Left lung (tissue), 4 donors: ENCODE measurements at regions not wholly inside any gene's neighbourhood (a gene's known extent, or its start where the extent isn't known, plus 50 kb on each side); places are given as distances from the start of the nearest gene placed in this dataset.
"Not testable (repeated sequence)": the region's sequence is repeated elsewhere in the genome, so short reads cannot be mapped to it uniquely, and the experiment has no call there.

ENCODE experiments used
- ATAC-seq: fragments of 200-7000 bp; cut with Tn5 transposase; one replicate; pipeline ENCODE4 v1.9.1; 2020; ENCODE audit warnings: moderate library complexity
- DNase-seq, 4 donors: peaks; one replicate each; pipeline ENCODE4 v3.0.0-alpha.2; 2013 to 2020
- H3K27ac ChIP-seq, 2 donors: fragments of 200-600 bp; sonication (generic) in 1 of 2; one replicate each; pipeline versions ENCODE4 v1.5.0 to v1.8.0; 2020 to 2021
- H3K27me3 ChIP-seq, 2 donors: fragments of 200-600 bp; sonication (generic) in 1 of 2; one replicate each; pipeline versions ENCODE4 v1.5.0 to v1.8.0; 2020 to 2021
- H3K36me3 ChIP-seq, 2 donors: fragments of 200-600 bp; sonication (generic) in 1 of 2; one replicate each; pipeline versions ENCODE4 v1.5.0 to v1.8.0; 2020 to 2021
- H3K4me1 ChIP-seq, 2 donors: fragments of 200-600 bp; one replicate each; pipeline ENCODE4 v1.8.0; 2021
- H3K4me3 ChIP-seq, 2 donors: fragments of 200-600 bp; sonication (generic) in 1 of 2; one replicate each; pipeline versions ENCODE4 v1.5.0 to v1.8.0; 2020 to 2021; ENCODE audit warnings: mild to moderate bottlenecking in 1 of 2
- H3K9me3 ChIP-seq, 2 donors: fragments of 200-600 bp; sonication (generic) in 1 of 2; one replicate each; pipeline versions ENCODE4 v1.5.0 to v1.8.0; 2020 to 2021
- intact Hi-C, 2 donors: fragments of 100-400 bp; cut with DNase I; formaldehyde crosslinking; loops; one replicate each; pipeline versions ENCODE4 v1.11.2 to v1.14.2; 2022
- TF ChIP-seq, protein P1 (sequence below), 2 donors: fragments of 200-600 bp; sonication (generic) in 1 of 2; IDR thresholded peaks; one replicate each; pipeline versions ENCODE4 v1.5.0 to v1.8.0; 2021; ENCODE audit warnings: antibody characterized with exemption in 2 of 2
- donor health status: DM: no; HTN: yes; CAD: no.
- donor health status: DM: no; HTN: no; CAD: no.

DNA sequence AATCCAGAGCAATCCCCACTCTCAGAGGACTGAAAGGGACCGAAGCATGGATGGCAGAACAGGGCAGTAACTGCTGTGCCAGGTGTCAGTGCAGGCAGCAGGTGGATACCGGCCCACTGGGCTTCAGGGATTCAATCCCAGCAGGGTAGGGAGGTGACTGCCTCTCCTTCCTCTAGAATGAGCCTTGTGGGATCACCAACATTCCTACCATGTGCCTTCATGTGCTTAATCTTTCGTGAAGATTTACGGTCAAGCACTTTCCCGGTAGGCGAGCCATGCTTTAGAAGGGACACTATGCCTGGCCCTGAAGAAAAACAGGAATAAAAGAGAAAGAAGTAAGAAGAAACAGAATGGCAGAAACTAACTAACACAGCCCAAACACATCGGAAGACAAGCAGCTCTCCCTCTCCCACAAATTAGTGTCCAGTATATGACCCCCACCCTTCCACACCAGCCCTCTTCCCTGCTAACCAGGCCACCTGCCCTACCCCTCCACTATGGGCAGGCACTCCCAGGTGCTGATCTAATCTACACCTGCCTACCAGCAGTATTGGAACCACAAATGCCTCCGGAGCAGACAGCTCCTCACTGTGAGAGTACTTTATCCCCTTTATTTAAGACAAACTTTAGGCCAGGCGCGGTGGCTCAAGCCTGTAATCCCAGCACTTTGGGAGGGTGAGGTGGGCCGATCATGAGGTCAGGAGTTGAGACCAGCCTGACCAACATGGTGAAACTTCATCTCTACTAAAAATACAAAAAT is 162.5 kb downstream of the NUFIP1 start:
- Histone ChIP-seq H3K9me3 (no peaks in the 10 kb centered on the region), H3K27me3 (no peaks in the 10 kb centered on the region), H3K36me3 (no peaks in the 10 kb centered on the region), H3K4me1 (no peaks in the 10 kb centered on the region), H3K27ac (no peak overlapping the region), H3K4me3 (no peak overlapping the region)
- intact Hi-C loops: no loop called here
- no peak for ATAC-seq
- no peak for DNase-seq
- TF ChIP-seq, protein P1, sequence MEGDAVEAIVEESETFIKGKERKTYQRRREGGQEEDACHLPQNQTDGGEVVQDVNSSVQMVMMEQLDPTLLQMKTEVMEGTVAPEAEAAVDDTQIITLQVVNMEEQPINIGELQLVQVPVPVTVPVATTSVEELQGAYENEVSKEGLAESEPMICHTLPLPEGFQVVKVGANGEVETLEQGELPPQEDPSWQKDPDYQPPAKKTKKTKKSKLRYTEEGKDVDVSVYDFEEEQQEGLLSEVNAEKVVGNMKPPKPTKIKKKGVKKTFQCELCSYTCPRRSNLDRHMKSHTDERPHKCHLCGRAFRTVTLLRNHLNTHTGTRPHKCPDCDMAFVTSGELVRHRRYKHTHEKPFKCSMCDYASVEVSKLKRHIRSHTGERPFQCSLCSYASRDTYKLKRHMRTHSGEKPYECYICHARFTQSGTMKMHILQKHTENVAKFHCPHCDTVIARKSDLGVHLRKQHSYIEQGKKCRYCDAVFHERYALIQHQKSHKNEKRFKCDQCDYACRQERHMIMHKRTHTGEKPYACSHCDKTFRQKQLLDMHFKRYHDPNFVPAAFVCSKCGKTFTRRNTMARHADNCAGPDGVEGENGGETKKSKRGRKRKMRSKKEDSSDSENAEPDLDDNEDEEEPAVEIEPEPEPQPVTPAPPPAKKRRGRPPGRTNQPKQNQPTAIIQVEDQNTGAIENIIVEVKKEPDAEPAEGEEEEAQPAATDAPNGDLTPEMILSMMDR (IDR thresholded peaks at IDR 0.05): no peak

DNA sequence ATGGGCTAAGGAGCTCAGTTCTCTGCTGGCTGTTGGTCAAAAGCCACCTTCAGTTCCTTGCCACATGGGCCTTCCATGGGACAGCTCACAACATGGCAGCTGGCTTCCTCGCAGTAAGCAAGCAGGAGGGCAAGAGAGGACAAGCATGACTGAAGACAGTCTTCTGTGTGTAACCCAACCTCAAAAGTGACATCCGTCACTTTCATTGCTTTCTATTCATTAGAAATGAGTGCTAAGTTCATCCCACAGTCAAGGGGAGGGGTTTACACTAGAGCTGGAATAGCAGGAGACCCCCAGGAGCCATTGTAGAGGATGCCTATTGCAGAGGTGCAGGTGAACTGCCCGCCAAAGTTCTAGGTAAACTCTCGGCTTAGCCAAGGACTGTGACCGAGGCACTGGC is 163.3 kb downstream of the NUFIP1 start:
- TF ChIP-seq, protein P1 (IDR thresholded peaks at IDR 0.05): no peak
- Histone ChIP-seq H3K4me1 (no peaks in the 10 kb centered on the region), H3K27ac (no peak overlapping the region), H3K9me3 (no peaks in the 10 kb centered on the region), H3K36me3 (no peaks in the 10 kb centered on the region), H3K4me3 (no peak overlapping the region), H3K27me3 (no peaks in the 10 kb centered on the region)
- DNase-seq: no peak
- intact Hi-C loops: no loop called here
- no peak for ATAC-seq

DNA sequence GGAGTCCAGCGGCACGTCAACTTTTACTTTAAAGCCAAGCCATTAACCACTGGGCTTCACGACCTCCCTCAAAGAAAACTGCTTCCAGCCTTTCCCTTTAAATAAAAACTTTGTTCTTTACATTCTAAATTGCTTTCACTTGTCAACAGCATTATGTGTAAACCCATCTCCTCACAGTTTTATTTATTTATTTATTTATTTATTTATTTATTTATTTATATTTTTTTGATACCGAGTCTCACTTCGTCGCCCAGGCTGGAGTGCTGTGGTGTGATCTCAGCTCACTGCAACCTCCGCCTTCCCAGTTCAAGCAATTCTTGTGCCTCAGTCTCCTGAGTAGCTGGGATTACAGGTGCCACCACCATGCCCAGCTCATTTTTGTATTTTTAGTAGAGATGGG is 165.7 kb downstream of the NUFIP1 start:
- H3K27me3 ChIP-seq, H3K9me3 ChIP-seq, H3K4me1 ChIP-seq, intact Hi-C loops, ATAC-seq, H3K4me3 ChIP-seq, H3K27ac ChIP-seq, H3K36me3 ChIP-seq, DNase-seq: not testable (repeated sequence)

DNA sequence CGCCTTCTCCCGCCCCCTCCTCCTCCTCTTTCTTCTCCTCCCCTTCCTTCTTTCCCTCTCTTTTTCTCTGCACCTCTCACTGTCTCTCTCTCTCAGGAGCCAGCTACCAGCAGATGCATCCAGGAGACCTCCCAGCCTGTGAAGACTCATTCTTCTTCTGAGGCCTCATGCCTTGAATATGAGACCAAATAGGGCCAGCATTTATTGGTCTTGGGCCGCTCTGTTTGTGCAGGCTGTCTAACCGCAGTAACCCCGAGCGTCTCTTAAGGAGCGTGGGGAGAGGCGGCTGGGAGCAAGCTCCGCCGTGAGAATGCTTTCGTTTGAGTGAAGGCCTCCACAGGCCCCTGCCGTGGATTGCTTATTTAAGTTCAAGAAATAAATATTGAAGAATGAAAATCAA is 167.0 kb downstream of the NUFIP1 start:
- no peak overlapping the region for H3K4me3 ChIP-seq
- intact Hi-C loops: no loop called here
- H3K36me3 ChIP-seq: no peaks in the 10 kb centered on the region
- H3K9me3 ChIP-seq: no peaks in the 10 kb centered on the region
- H3K27me3 ChIP-seq: no peaks in the 10 kb centered on the region
- DNase-seq (no peak), ATAC-seq (no peak)
- TF ChIP-seq, protein P1 (IDR thresholded peaks at IDR 0.05): no peak
- H3K27ac ChIP-seq: no peak overlapping the region
- H3K4me1 ChIP-seq: no peaks in the 10 kb centered on the region

DNA sequence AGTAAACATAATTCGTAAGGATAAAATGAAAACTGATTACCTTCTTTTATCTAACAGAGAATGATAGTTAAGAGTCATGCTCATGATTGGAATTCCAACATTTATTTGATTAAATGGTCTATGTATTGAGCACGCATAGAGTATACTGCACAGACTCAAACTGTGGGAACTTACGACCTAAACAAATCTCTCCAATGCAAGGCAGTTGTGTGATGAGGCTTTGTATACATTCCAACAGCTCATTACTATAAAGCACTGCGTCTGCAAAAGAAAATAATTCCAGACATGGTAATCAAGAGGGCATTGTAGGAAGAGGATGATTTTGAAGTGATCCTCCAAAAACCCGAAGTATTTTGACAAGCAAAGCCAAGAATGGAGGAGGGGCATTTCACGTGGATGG is 169.5 kb downstream of the NUFIP1 start:
- DNase-seq (peak in 2 of 4 donors; percentile 26 to 42), ATAC-seq (no peak)
- intact Hi-C loops: no loop called here
- H3K27me3 ChIP-seq: no peaks in the 10 kb centered on the region
- H3K4me1 ChIP-seq: peaks cover 0 to 2% of the 10 kb centered on the region in 2 donors
- H3K27ac ChIP-seq: no peak overlapping the region
- no peak overlapping the region for H3K4me3 ChIP-seq
- no peaks in the 10 kb centered on the region for H3K36me3 ChIP-seq
- TF ChIP-seq, protein P1 (IDR thresholded peaks at IDR 0.05): no peak
- no peaks in the 10 kb centered on the region for H3K9me3 ChIP-seq

DNA sequence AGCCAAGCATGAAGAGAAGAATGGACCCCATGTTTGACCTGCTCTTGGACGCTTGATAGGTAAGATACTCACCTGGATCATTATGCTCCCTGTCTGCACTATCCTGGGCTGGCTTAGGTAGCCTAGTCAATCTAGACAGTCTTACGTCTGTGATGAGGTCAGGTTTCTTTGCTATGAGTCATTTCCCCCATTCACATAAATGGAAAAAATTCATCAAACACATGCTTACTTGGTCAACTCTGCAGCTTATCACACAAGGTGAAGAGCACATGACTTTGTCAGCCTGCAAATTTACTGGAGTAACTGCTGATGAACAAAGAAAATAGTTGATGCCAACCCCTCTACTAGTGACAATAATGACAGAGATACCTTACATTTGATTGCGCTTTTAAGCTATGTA is 170.0 kb downstream of the NUFIP1 start:
- H3K9me3 ChIP-seq: no peaks in the 10 kb centered on the region
- H3K4me1 ChIP-seq: peaks cover 0 to 2% of the 10 kb centered on the region in 2 donors
- DNase-seq (no peak), ATAC-seq (peak; percentile 37)
- no peak overlapping the region for H3K4me3 ChIP-seq
- TF ChIP-seq, protein P1 (IDR thresholded peaks at IDR 0.05): no peak
- no peaks in the 10 kb centered on the region for H3K36me3 ChIP-seq
- no peak overlapping the region for H3K27ac ChIP-seq
- H3K27me3 ChIP-seq: no peaks in the 10 kb centered on the region
- intact Hi-C loops: no loop called here
